Suprapubic skin (tissue), 3 donors: ENCODE measurements at regions not wholly inside any gene's neighbourhood (a gene's known extent, or its start where the extent isn't known, plus 50 kb on each side); places are given as distances from the start of the nearest gene placed in this dataset.

Source experiments
- CTCF ChIP-seq, 2 donors: fragments of 200-600 bp in 1 of 2; fragments of 450-650 bp in 1 of 2; sonication (generic) in 1 of 2; IDR thresholded peaks; one replicate each; pipeline ENCODE4 v1.5.1; 2016 to 2019; ENCODE audit warnings: antibody characterized with exemption in 2 of 2, mild to moderate bottlenecking in 1 of 2, moderate library complexity in 1 of 2
- EP300 ChIP-seq: sonication (generic); formaldehyde crosslinking; IDR thresholded peaks from one replicate; pipeline ENCODE4 v1.6.1; 2017; ENCODE audit warnings: antibody characterized with exemption

DNA sequence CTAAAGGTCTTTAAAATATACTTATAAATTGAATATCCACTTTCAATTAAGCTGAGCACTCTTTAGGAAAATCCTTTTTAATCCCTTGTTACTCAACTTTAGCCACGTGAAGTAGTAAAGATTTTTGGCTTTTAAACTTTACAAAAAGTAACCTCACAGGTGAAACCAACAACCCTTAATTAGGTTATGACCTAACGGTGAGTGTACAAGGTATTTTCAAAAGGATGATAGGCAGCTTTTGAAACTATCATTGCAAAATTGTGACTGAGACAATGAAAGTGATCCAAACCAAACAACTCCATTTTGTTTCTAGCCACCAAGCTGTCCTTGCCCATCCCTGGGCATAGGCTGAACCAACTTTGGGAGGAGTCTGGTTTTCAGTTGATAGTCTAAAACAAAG, 940.2 kb downstream of the OTOL1 start:
- no peak for TF ChIP-seq EP300
- TF ChIP-seq CTCF (IDR thresholded peaks at IDR 0.05), result no peak
